Activated gamma-delta T cell treated with Interleukin-2 at 50 U/mL for 16 hours (primary cell): ENCODE measurements at regions not wholly inside any gene's neighbourhood (a gene's known extent, or its start where the extent isn't known, plus 50 kb on each side); places are given as distances from the start of the nearest gene placed in this dataset.
"Not testable (repeated sequence)": the region's sequence is repeated elsewhere in the genome, so short reads cannot be mapped to it uniquely, and the experiment has no call there.

Source experiments
- DNase-seq: peaks from one replicate; pipeline ENCODE4 v3.0.0-alpha.2; 2020

- DNase-seq: no peak
These were observed 148.7 kb downstream of the ADSS2 start for GRCh38 chr1:244302876-244303609.

DNA sequence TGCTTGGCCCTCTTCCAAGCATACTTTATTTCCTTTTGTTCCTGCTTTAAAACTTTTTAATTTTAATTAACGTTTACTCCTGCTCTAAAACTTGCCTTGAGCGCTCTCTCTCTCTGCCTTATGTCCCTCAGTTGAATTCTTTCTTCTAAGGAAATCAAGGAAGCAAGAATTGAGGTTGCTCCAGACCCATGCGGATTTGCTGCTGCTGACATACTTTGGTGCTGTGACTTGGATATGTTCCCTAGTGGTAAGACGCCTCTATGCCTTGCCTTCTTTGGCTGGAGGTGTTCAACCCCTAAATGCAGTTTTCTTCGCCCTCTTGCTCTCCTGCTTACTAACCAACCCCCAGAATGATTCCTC is 148.1 kb downstream of the ADSS2 start:
- no peak for DNase-seq

GRCh38 chr1:244304156-244304555 is 147.6 kb downstream of the ADSS2 start:
- no peak for DNase-seq

GRCh38 chr1:244304656-244305055 is 147.1 kb downstream of the ADSS2 start:
- no peak for DNase-seq

GRCh38 chr1:244305776-244306341 is 145.8 kb downstream of the ADSS2 start:
- DNase-seq: no peak

- no peak for DNase-seq
These were observed 145.2 kb downstream of the ADSS2 start for GRCh38 chr1:244306544-244306943.

- DNase-seq: not testable (repeated sequence)
These were observed 142.5 kb downstream of the ADSS2 start for GRCh38 chr1:244309191-244309590.

- DNase-seq: no peak
These were observed 139.8 kb downstream of the ADSS2 start for GRCh38 chr1:244311784-244312532.

GRCh38 chr1:244313346-244313745 is 138.4 kb downstream of the ADSS2 start:
- no peak for DNase-seq

- DNase-seq: no peak
These were observed 136.7 kb downstream of the ADSS2 start for GRCh38 chr1:244314921-244315559.

GRCh38 chr1:244315996-244316395 is 135.7 kb downstream of the ADSS2 start:
- no peak for DNase-seq

- DNase-seq: no peak
These were observed 135.3 kb downstream of the ADSS2 start for GRCh38 chr1:244316407-244316806.

DNA sequence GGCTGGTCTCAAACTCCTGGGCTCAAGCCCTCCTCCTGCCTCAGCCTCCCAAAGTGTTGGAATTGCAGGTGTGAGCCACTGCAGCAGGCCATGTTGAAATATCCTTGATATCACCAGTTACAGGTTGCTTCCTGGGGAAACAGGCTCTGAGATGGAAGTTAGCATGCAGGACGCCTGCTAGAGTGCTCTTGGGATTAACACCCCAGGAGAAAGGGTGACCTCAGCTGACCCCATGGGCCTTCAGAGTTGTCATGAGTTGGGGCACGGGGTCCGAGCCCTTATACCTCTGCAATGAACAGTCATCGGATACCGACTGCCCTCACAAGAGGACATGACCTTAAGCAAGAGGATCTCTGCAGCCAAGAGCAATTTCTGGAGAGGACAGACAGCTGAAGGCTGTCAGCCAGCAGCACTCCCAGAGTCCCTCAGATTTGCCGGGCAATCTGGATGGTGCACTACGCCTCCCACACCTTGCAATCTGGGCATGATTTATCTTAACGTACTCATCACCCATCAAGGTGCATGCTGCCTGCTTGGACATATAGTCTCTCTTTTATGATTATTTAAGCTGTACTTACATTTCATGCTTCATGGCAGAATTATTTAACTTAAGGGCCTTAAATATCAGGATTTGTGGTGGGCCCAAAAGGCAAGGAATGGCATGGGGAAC is 134.6 kb downstream of the ADSS2 start:
- no peak for DNase-seq

DNA sequence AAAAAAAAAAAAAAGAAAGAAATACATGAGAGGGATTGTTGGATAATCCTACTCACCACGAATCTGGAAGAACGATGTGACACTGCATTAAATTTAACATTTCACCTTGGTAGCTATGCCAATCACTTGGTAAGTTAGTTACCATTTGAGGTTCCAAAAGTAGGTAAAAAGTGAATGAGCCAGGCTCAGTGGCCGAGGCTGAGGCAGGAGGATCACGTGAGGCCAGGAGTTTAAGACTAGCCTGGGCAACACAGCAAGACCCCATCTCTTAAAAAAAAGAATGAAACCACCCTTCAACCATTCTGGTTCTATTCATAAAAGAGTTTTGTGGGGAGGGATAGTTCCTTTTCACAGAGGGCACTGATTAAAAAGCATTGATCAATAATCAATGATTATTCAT is 133.6 kb downstream of the ADSS2 start:
- no peak for DNase-seq

DNA sequence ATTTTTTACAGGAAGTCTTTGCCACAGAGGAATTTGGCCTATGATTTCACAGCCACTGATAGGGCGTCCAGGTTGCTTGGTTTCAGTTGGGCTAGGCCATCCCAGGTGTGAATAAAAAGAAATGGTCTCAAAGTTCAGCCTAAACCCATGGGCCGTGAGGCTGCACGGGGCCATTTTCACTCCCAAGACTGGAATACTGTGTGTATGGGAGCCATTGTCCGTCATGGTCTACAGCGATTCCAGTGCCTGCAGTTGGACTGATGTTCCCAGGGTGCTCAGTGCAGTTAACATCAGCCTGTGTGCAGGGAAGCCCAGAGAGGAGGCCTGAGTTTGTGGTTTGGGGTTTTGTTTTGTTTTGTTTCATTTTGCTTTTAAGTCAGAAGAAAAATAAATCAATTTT is 133.2 kb downstream of the ADSS2 start:
- DNase-seq: no peak

DNA sequence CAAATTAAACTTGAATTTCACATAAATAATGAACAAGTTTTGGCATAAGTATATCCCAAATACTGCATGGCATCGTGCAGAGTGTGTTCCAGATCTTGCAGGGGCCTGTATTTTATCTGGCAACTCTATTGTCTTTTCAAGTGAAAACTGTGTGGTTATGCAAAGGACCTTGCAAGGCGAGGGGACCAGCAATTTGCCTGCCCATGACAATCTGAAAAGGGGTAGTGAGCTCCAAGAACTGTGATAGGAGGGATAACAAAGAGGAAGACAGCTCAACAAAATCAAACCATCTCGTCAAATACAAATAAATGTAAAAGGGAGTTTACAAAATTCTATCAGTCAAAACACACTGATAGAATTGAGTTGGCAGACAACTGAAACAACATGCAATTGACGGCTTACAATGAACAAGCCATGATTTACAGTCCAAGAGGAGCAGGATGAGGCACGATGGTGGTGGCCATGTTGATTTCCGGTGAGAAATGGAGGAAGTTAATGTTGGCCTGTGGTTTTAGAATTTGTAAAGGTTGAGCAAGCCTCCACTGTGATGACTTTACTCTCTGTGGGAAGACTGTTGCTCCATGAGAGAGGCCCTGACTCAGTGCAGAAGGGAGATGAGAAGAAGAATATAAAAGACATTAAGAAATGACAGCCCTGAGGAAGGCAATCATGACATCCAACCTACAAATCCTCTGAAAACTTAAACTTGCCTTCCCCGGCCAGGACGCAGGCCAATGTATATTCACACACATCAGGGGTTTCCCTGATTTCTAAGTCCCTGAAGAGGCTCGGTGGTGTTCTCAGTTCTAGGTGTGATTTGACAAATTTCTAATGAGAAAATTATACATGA is 132.2 kb downstream of the ADSS2 start:
- peak; percentile 59 for DNase-seq

- DNase-seq: no peak
These were observed 129.5 kb downstream of the ADSS2 start for GRCh38 chr1:244322181-244322580.

GRCh38 chr1:244322791-244323521 is 128.8 kb downstream of the ADSS2 start:
- peak; percentile 46 for DNase-seq

- no peak for DNase-seq
These were observed 127.4 kb downstream of the ADSS2 start for GRCh38 chr1:244324176-244324883.

DNA sequence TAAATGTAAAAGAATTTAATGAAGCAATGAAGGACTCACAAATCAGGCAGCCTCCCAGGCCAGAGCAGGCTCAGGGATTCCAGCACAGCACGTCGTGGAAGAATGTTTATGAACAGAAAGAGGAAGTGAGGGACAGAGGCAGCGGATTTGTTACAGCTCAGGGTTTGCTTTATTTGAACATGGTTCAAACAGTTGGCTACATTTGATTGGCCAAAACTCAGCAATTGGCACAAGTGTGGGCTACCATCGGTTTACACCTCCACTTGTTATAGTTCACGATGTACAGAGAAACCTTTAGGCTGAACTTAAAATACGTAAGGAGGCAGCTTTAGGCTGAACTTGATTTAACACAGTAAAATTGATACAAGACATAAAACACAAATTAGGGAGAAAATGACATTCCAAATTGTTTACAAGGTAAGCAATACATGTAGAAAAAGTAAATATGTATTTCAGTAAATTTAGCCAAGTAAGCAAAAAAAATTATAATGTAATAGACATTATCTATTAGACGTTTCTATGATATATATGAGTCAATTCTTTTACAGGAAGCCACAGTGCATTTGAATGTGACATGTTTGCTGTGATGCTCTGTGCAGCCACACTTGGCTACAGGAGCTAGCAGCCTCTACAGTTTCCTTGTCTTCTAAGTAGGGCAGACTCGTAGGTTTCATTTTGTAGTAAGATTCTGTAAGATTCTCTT is 126.5 kb downstream of the ADSS2 start:
- DNase-seq: peak; percentile 34
